ENCODE measurements at regions not wholly inside any gene's neighbourhood (a gene's known extent, or its start where the extent isn't known, plus 50 kb on each side); places are given as distances from the start of the nearest gene placed in this dataset.

- Histone ChIP-seq H3K36me3 (ENCODE audit: control insufficient read depth in 1 of 2, insufficient read depth in 2 of 2, low read length in 2 of 2) (no peaks in the 10 kb centered on the region), H3K27me3 (ENCODE audit: insufficient read depth, low read length) (no peaks in the 10 kb centered on the region), H2AFZ (ENCODE audit: low read depth, low read length, poor library complexity, severe bottlenecking) (no peak overlapping the region), H3K9me2 (ENCODE audit: insufficient read depth) (no peaks in the 10 kb centered on the region), H3K79me2 (ENCODE audit: insufficient read depth, low read length) (no peaks in the 10 kb centered on the region), H3K4me3 (replicated peaks in 1 of 2; ENCODE audit: low read depth in 1 of 2, low read length in 2 of 2) (no peak overlapping the region), H3K27ac (ENCODE audit: low read depth, low read length) (no peak overlapping the region), H3K4me1 (ENCODE audit: control insufficient read depth in 1 of 2, insufficient read depth in 2 of 2, low read length in 2 of 2) (no peaks in the 10 kb centered on the region), H4K20me1 (ENCODE audit: insufficient read depth) (no peaks in the 10 kb centered on the region; the same call in 1 of the 2 replicates), H3K9ac (ENCODE audit: low read length) (no peak overlapping the region), H3K4me2 (ENCODE audit: low read length) (no peak overlapping the region), H3K9me3 (ENCODE audit: control insufficient read depth in 1 of 2, insufficient read depth in 1 of 2, low read depth in 1 of 2, low read length in 2 of 2) (peaks cover 0 to 28% of the 10 kb centered on the region in 2 experiments; a peak in 2 of 4 replicates)
- DNase-seq (ENCODE audit: low read depth, low spot score): no peak
- ChIA-PET POLR2A (no interaction called here), CTCF (no interaction called here), RAD21 (ENCODE audit: low non-redundant PET in 1 of 2, low total read pairs in 2 of 2, uncharacterized antibody in 2 of 2, unreplicated experiment in 2 of 2) (no interaction called here)
- TF ChIP-seq RAD21 (IDR thresholded peaks at IDR 0.05; ENCODE audit: low read depth): no peak
- no peak for TF ChIP-seq SRF (IDR thresholded peaks at IDR 0.05; ENCODE audit: low read depth)
- no peak for TF ChIP-seq MAX (IDR thresholded peaks at IDR 0.05)
- TF ChIP-seq CBX3 (IDR thresholded peaks at IDR 0.05; ENCODE audit: low read depth): no peak
- TF ChIP-seq ELF1 (IDR thresholded peaks at IDR 0.05; ENCODE audit: borderline replicate concordance, low read depth): no peak
- no peak for TF ChIP-seq ATF3 (IDR thresholded peaks at IDR 0.05)
- TF ChIP-seq FOSL1 (IDR thresholded peaks at IDR 0.05; ENCODE audit: low read depth): no peak
- TF ChIP-seq POLR2AphosphoS5 (IDR thresholded peaks at IDR 0.05; ENCODE audit: low read depth, low read length): no peak
- TF ChIP-seq ZNF274 (IDR thresholded peaks at IDR 0.05; ENCODE audit: low read depth, low read length): no peak
- TF ChIP-seq CTCF (IDR thresholded peaks at IDR 0.05 in 2 of 3, conservative IDR thresholded peaks at IDR 0.05 in 1 of 3; ENCODE audit: borderline replicate concordance in 1 of 3, insufficient read depth in 1 of 3, low read depth in 2 of 3, low read length in 2 of 3): no peak
- no peak for ATAC-seq
- no TSS peak for BruUV-seq (replicated peaks)
- intact Hi-C loops (cut with micrococcal nuclease): no loop called here
Observed at GRCh38 chr5:2598503-2598902, 153.0 kb downstream of the IRX2 start.

Data from HCT116 (cell line).